GM21515 (cell line): ENCODE measurements at regions not wholly inside any gene's neighbourhood (a gene's known extent, or its start where the extent isn't known, plus 50 kb on each side); places are given as distances from the start of the nearest gene placed in this dataset.

Experiments used
- ATAC-seq: cut with Tn5 transposase; IDR thresholded peaks from one replicate; pipeline ENCODE4 v1.9.1; 2021; ENCODE audit not compliant: unreplicated experiment

DNA sequence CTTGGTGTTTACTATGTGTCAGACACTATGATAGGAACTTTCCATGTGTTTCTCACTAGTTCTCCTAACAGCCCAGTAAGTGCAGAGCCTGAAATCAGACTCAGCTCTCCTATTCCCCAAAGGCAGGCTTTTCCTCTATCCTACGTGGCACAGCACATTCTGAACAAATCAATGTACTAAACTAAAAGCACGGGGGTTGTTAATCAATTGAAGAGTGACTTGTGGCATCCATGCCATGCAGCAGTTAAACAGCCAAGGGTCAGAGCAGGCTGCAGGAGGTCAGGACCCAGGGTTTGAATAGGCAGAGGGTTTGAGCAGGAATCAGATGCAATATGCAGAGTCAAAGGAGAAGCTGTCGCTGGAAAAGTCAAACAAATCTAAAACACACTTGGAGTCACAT lies 289.7 kb upstream of the LDB2 start:
- no peak for ATAC-seq

DNA sequence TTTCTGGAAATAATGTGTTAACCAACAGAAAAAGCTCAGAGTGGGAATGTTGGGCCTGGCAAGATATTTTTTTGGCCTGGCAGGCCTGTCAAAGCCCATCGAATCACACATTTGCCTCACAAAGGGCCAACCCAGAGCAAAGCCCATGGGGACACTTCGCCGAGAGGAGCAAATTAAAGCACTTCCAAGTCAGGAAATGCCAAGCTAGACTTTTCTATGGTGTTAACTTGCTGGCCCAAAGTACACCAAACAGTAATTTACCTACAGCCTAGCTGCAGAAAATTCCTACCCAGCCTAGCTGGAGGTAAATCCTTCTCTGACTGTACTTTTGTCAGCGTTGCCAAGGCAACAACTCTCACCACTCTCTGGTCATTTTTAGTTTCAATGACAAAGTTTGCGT lies 288.6 kb upstream of the LDB2 start:
- ATAC-seq, result no peak

DNA sequence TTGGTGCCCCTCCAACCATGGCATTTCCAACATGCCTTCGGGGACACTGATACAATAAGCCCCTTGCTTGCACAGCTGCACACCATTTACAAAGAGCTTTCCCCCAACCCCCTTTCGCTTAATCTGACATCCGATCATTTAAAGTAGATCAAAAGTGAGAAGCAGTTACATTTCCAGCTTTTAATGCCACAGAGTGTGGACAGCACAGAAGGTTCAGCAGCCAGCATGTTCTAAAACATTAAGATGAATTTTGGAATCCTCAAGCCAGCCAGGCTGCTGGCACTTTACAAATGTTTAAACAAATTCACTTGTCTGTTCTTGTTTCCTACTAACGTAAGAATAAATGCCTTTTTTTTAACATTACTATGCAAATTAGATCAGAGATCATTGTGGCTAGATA lies 284.4 kb upstream of the LDB2 start:
- ATAC-seq, result no peak

DNA sequence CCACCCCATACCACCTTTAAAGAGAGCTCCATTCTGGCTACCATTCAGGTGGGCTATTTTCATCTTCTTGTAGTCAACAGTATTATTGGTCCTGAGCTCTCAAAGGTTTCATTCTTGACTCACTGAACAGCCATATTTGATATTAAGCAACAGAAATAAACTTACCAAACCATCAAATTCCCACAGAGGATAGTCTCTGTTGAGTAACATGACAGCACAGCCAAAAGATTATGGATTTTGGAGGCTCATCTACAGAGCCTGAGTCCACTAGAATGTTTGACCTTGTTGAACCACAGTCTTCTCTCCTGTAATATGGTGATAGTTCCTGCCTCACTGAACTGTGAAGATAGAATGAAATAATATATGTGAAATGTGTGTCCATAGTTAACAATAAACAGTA lies 276.3 kb upstream of the LDB2 start:
- ATAC-seq, result no peak

DNA sequence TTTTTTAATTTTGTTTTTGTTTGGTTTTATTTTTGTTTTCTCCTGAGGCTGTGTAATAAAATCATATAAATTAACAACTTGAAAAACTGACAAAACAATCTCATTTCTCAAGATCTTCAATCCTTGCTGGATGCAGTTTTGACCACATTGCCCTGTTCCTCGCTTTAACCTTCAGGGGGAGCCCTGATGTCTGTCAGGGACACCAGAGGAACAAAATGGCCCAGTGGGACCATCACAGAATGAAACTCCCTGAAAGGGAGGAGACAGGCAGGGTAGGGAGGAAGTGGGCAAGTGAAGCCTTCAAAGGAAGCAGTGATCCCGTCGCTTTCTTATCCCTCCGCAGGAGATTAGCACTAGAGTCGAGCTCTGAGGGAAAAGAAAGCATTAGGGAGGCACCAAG lies 274.9 kb upstream of the LDB2 start:
- no peak for ATAC-seq

DNA sequence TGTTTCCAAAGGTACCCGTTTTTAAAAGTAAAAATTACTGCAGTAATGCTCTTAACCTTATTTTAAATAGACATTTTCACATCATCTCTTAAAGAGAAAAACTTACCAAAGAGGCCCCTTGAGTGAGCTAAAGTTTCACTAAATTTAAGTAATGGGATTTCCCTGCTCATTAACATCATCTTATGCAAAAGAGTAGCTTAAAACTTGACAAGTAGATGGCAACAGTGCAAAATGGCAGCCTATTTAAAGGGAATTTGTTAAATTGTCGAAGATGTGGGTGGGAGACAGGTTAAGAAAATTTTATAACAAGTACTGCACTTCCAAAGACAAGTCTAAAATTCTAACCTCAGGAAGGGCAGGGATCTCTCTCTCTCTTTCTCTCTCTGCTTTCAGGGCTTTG lies 271.7 kb upstream of the LDB2 start:
- ATAC-seq, result no peak

DNA sequence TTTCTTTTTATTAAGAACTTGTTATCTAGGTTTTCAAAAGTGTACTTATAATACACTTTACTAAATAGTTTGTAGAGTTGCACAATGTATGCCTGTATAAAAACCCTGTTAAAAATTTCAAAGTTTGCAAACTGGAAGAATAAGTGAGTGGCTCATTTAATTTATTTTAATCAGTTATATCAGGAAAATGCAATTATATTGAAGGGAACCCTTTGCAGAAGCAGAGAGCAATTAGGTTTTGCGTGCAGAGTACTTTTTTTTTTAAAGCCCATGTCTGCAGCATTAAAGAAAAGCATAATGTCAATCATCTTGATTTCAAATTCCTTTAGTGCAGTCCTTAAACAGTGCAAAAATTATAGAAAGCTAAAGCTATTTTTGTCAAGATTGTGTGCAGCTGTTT lies 271.3 kb upstream of the LDB2 start:
- ATAC-seq, result no peak

DNA sequence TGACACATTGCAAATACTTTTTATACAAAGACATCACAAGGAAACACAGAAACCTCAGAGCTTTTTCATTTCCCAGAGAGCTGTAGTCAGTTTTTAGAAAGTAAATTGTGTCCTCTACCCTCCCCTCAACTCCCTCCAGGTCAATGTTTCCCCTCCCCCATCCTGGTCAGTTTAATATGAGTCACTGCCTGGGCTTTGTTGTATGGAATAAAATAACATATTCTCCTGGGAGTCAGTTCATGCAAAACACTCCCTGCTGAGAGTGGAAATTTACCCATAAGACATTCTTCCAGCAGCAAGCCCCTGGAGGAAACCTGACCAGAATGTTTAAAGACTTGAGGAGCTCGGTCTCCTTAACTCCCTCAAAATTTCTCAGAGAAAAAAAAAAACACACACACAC lies 270.1 kb upstream of the LDB2 start:
- ATAC-seq, result no peak

DNA sequence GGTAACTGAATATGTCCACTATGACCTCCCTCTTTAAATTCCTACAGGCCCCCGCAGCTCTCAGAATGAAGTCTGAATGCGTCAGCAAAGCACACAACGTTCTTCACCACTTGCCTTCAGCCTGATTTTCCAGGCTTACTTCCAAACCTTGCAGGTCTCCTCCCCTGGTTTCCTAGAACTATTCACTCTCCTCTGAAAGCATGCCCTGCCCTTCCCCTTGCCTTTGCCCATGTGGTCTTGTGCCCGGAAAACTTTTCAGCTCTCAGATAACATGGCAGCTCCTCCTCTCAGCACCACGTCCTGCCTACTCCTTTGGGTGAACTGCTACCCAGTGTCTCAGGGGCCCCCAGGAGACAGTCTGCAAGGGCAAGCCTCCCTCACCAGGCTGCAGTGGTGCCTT lies 268.5 kb upstream of the LDB2 start:
- ATAC-seq, result no peak

DNA sequence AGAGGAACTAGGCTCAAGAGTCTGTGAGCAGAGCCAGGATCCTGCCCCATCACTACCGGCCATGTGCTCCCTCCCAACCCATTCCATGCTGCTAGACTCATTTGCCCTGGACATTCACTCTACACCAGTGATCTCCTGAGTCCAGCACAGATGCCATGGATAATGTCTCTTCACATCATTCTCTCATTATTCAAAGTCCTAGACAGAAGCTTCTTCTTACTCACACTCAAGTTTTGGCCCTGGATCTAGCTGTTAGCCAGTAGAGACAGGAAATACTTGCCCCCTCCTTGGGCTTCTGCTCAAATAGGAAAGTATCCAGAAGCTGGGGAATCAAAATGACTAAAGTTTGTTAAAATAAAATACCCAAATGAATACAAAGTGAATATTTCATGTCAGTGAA lies 266.8 kb upstream of the LDB2 start:
- no peak for ATAC-seq

DNA sequence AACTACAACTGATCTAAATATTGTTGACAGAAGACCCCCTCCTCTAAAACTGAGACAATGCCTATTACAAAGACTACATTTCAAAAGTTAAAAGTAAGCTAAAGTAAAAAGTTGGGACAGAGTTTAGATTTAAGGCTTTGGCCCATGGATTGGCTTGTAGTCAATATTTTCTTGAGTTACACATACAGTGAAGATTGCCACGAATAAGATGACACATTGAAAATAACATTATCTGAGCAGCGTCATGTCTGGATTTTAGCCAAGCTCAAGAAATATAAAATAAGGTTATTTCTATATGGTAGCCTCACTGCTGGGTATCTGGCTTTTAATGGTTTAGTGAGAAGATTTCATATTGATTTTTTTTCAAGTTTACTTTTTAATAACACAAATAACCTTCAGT lies 266.2 kb upstream of the LDB2 start:
- no peak for ATAC-seq

DNA sequence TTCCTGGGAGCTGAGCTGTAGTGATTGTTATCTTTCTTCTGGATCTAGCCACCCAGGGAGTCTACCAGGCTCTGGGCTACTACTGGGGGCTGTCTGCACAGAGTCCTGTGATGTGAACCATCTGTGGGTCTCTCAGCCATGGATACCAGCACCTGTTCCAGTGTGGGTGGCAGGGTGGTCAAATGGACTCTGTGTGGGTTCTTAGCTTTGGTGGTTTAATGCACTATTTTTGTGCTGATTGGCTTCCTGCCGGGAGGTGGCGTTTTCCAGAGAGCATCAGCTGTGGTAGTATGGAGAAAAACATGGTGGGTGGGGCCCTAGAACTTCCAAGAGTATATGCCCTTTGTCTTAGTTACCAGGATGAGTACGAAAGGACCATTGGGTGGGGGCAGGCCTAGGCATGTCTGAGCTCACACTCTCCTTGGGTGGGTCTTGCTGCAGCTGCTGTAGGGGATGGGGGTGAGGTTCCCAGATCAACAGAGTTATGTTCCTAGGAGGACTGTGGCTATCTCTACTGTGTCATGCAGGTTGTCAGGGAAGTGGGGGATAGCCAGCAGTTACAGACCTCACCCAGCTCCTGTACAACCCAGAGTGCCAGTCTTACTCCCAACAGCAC lies 264.8 kb upstream of the LDB2 start:
- no peak for ATAC-seq

DNA sequence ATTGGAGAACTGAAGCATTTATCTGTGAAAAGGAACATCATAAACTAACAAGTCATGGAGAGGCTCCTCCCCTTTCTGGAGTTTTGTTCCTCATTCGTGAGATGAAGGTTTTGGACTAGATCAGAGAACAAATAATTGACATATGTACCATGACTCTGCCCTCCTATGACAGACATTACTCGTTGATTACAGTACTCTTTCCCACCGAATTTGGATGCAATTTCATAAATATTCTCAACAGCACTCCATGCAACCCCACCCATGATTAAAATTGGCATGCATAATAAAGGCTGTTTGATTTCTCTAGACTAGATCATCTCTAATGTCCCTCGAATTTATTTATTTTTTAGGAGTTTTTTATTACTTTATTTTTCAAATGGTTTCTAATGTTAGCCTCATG lies 258.9 kb upstream of the LDB2 start:
- no peak for ATAC-seq

DNA sequence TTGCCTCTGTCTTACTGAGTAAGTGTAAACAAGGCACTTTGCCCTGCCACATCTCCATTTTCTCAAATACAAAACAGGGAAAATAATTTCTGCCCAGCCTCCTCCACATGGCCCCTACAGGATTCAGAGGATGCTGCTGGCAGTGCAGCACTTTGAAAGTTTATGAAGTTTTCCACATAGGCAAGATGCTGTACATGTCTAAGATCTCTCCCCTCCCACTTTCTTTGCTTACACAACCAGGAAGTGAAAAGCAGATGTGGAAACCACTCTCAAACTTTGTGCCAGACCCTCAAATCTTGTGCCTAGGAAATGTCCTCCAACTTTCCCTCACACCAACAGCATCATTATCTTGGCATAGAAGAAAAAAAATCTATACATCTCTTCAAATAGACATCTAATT lies 257.0 kb upstream of the LDB2 start:
- no peak for ATAC-seq

DNA sequence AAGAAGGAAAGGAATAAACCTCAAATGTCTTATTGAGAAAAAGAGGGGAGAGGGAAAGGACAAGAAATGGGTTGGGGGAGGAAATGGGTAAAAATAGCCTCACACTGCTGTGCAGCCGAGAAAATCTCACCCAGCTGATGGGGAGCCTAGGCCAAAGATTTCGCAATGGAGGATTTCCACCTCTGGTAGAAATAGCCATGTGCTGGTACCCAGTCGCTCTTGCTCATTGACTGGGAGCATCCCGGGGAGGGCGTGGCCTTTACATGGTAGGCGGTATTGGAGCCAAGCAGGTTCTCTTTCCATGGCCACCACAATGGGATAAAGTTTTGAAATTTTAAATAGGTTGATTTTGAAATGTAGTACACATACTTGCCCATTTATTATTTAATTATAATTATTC lies 255.1 kb upstream of the LDB2 start:
- no peak for ATAC-seq

DNA sequence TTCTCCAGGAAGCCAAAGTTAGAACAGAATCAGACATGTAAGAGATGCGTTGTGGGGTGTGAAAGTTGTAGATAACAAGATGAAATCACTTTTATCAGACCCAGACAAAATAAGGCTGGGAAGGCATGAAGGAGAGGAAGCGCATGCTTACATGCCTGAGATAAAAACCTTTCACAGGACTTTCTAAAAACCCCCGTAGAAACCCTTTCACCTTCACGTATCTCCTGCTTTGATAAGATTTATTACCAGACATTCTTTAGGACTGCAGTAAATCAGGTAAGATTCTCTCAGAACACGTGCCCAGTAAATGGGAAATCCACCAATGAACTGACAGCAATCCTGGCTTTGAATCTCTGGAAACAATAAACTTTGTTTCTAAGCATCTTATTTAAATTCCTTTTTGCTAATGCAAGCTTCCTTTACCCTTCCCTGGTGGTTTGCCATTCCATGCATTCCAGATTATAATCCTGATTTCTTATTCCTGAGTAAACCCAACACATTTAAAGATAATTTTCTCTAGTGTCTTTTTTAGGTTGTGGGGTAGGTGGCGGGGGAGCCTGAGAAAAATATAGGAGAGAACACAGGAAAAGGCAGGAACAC lies 254.6 kb upstream of the LDB2 start:
- ATAC-seq, result no peak

DNA sequence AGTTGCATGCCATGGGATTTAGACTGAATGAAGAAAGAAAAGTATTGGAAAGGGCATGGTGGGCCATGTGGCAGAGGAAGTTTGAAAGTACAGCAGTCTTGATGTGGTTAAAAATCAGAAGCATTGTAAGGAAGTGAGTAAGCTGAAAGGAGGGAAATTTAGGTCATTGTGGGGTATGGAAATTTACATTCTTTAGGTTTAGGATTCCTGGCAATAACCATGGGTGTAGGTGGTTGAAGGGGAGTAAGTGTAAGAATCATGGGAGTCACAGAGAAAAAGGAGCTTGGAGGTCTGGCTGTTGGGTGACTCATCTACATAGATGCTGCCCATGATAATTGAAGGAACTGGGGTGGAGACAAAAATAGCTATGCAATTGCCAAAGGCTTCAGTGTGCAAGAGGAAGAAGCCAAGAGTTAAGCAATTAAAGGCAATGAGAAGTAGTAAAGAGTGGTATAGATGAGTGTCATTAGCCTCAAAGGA lies 243.8 kb upstream of the LDB2 start:
- no peak for ATAC-seq

DNA sequence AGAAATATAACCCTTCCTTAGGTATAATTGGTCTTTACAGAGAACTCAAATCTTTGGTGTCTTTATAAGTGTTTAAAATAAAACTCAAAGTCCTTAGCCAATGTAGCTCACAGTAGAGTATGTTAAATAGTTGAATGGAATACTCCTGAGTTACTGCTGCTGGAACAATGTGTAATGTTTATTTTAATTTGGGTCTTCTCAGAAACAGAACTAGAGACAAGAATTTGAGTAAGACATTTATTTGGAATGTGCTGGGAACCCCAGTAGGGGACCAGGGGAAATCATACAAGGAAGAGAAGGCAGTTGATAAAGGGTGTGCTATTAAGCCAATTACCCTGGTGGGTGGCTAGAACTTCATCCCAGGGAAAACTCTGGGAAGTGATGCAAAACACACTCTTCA lies 240.4 kb upstream of the LDB2 start:
- ATAC-seq, result no peak

DNA sequence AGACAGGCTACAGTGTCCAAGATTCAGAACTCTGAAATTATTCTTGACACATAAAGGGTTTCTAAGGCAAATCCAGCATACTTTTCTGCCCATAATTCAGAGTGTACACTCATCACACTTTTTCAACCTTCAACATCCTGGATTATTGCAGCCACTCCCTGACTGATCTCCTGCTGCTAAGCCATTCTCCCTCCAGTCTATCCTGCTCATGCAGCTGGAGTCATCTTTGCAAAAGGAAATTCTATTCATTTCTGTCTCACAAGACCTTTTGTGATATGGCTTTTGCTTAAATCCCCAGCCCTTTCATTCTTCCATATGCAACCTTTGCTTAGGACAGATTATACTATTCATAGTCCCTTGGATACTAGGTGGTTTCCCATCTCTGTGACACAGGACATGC lies 236.1 kb upstream of the LDB2 start:
- no peak for ATAC-seq

DNA sequence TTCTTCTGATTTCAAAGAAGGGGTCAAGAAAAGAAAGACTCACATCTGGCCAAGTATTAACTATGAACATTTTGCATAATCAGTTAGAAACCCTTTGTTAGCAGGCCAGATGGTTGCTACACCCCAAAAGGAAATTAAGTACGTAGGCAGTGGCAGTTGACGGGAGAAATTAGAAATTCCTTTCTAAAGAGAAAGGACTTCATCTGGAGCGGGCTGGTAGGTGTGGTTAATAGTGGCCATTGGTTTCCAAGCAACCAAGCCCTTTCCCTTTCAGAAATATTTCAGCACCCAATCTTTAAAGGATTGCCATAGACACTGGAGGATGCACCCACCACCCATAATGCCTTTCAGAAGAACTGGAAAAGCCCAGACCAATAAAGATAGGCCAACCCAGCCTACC lies 235.7 kb upstream of the LDB2 start:
- ATAC-seq, result no peak

DNA sequence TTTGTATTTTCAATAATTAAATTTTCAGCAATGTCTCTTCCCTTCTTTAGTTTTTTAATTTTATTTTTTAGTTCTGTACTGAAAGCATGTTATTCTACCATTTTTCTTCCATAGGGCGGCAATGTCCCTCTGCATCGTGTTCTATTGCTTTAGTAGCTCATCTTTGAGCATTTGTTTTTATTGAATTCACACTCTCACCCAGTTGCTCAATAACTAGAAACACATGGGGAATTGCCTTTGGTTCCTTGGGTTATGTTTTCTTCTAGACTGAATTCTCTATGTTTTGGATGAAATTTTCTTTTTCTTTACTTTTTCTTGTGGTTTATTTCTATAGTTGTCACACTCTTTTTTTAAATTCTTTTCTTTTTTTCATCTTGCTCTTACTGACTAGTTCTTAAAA lies 233.8 kb upstream of the LDB2 start:
- no peak for ATAC-seq

DNA sequence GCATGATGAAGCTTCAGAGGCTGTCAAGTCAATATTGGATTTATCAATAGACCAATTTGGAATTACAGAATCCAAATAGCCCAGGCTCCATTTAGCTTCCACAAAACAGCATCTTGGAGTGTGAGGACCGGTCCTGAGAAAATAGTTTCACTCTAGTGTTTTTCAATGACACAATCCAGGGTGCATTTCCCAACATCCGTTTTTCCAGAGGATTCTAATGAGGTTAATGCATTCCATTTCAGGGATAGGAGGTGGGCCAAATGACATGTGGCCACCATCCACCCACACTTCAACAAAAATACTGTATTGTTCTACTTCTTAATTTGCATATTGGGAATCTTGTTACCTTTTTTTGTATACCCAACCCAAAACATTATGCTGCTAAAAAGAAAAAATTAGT lies 229.8 kb upstream of the LDB2 start:
- no peak for ATAC-seq

DNA sequence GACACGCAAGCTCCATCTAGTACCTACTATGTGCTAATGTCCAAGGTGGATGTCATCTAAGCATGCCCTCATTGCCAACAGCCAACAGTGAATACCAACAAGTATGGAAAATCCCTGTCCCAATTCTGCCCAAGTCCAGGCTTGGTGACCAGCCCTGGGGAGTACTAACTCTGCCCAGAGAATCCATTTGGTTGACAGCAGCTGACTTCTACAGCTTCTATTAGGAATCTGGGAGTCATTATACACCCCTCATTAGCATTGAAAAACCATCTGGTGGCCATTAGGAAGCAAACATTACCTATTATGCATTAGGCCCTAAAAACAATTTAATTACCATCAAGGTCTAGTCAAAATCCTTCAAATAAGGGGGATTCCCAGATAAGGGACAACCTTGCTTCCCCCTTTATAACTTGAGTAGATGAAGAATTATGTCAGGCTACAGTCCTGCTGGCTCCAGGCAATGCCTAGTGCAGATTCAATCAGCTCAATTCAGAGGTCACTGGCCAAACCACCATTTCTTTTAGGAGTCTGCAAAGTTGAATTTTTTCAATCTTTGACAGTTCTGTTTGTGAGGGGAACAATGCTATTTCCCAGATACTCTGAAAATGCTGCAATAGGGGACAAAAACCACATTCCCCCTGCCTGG lies 228.0 kb upstream of the LDB2 start:
- no peak for ATAC-seq
